ENCODE measurements at regions not wholly inside any gene's neighbourhood (a gene's known extent, or its start where the extent isn't known, plus 50 kb on each side); places are given as distances from the start of the nearest gene placed in this dataset.
"Not testable (repeated sequence)": the region's sequence is repeated elsewhere in the genome, so short reads cannot be mapped to it uniquely, and the experiment has no call there.

GRCh38 chr4:34504731-34505130 is 1739.6 kb downstream of the ARAP2 start:
- not testable (repeated sequence) for DNase-seq

GRCh38 chr4:34506511-34507092 is 1737.7 kb downstream of the ARAP2 start:
- DNase-seq, result not testable (repeated sequence)

GRCh38 chr4:34512616-34513015 is 1731.7 kb downstream of the ARAP2 start:
- no peak for DNase-seq

GRCh38 chr4:34516524-34516923 is 1727.8 kb downstream of the ARAP2 start:
- no peak for DNase-seq

- no peak for DNase-seq
Measured at GRCh38 chr4:34534916-34535315, 1709.4 kb downstream of the ARAP2 start.

GRCh38 chr4:34566091-34566490 is 1678.2 kb downstream of the ARAP2 start:
- no peak for DNase-seq

GRCh38 chr4:34572026-34572425 is 1672.3 kb downstream of the ARAP2 start:
- no peak for DNase-seq

GRCh38 chr4:34615315-34615714 is 1629.0 kb downstream of the ARAP2 start:
- DNase-seq, result no peak

GRCh38 chr4:34619531-34620162 is 1624.7 kb downstream of the ARAP2 start:
- DNase-seq, result no peak

GRCh38 chr4:34628471-34628870 is 1615.8 kb downstream of the ARAP2 start:
- no peak for DNase-seq

- DNase-seq, result no peak
Measured at GRCh38 chr4:34629451-34629850, 1614.9 kb downstream of the ARAP2 start.

GRCh38 chr4:34633241-34633640 is 1611.1 kb downstream of the ARAP2 start:
- DNase-seq, result no peak

- DNase-seq, result no peak
Measured at GRCh38 chr4:34636623-34637022, 1607.7 kb downstream of the ARAP2 start.

GRCh38 chr4:34643476-34643875 is 1600.8 kb downstream of the ARAP2 start:
- no peak for DNase-seq

- no peak for DNase-seq
Measured at GRCh38 chr4:34644579-34645115, 1599.7 kb downstream of the ARAP2 start.

GRCh38 chr4:34649716-34650115 is 1594.6 kb downstream of the ARAP2 start:
- DNase-seq, result no peak

- no peak for DNase-seq
Measured at GRCh38 chr4:34664051-34664450, 1580.3 kb downstream of the ARAP2 start.

- no peak for DNase-seq
Measured at GRCh38 chr4:34676400-34676799, 1567.9 kb downstream of the ARAP2 start.

GRCh38 chr4:34678431-34678830 is 1565.9 kb downstream of the ARAP2 start:
- no peak for DNase-seq

- no peak for DNase-seq
Measured at GRCh38 chr4:34679228-34679627, 1565.1 kb downstream of the ARAP2 start.

GRCh38 chr4:34709564-34709963 is 1534.8 kb downstream of the ARAP2 start:
- DNase-seq, result no peak

- DNase-seq, result no peak
Measured at GRCh38 chr4:34718576-34719245, 1525.6 kb downstream of the ARAP2 start.

GRCh38 chr4:34720571-34720970 is 1523.7 kb downstream of the ARAP2 start:
- DNase-seq, result peak; percentile 22

- no peak for DNase-seq
Measured at GRCh38 chr4:34721835-34722234, 1522.5 kb downstream of the ARAP2 start.

All from NCI-H774 (cell line).